HepG2 (cell line): ENCODE measurements at regions not wholly inside any gene's neighbourhood (a gene's known extent, or its start where the extent isn't known, plus 50 kb on each side); places are given as distances from the start of the nearest gene placed in this dataset.

Experiments
- FOXC1 ChIP-seq: sonication (generic); formaldehyde crosslinking; IDR thresholded peaks from 2 replicates; pipeline ENCODE4 v1.8.0; 2022; ENCODE audit warnings: mild to moderate bottlenecking, missing genetic modification reagents, borderline replicate concordance
- PTBP1 ChIP-seq: fragments of 200-400 bp; formaldehyde crosslinking; IDR thresholded peaks from 2 replicates; pipeline ENCODE4 v1.6.1; 2018; ENCODE audit warnings: low read length, low read depth; ENCODE audit not compliant: poor library complexity, severe bottlenecking
- ZBTB40 ChIP-seq, 2 experiments: fragments of 450-650 bp in 1 of 2; sonication (generic) in 1 of 2; formaldehyde crosslinking in 1 of 2; IDR thresholded peaks; 2 replicates each; pipeline versions ENCODE4 v1.6.1 to v1.8.0; 2016 to 2022; ENCODE audit warnings: antibody characterized with exemption in 1 of 2, mild to moderate bottlenecking in 1 of 2, missing genetic modification reagents in 1 of 2
- ZNF577 ChIP-seq: sonication (generic); formaldehyde crosslinking; IDR thresholded peaks from 2 replicates; pipeline ENCODE4 v1.4.0; 2020; ENCODE audit warnings: mild to moderate bottlenecking, low read depth, missing genetic modification reagents, borderline replicate concordance

GRCh38 chr19:28457620-28458019, 755.3 kb downstream of the UQCRFS1 start (continued):
- no peak for TF ChIP-seq ZBTB40 (IDR thresholded peaks at IDR 0.05)
- no peak for TF ChIP-seq ZBTB40 (CRISPR knock-in tag; IDR thresholded peaks at IDR 0.05)
- no peak for TF ChIP-seq PTBP1
- no peak for TF ChIP-seq FOXC1 (CRISPR knock-in tag)
- no peak for TF ChIP-seq ZNF577 (CRISPR knock-in tag)
